Activated naive CD4-positive, alpha-beta T cell treated with anti-CD3 and anti-CD28 coated beads for 36 hours (primary cell): ENCODE measurements at regions not wholly inside any gene's neighbourhood (a gene's known extent, or its start where the extent isn't known, plus 50 kb on each side); places are given as distances from the start of the nearest gene placed in this dataset.
"Not testable (repeated sequence)": the region's sequence is repeated elsewhere in the genome, so short reads cannot be mapped to it uniquely, and the experiment has no call there.

Experiments used
- CTCF ChIA-PET: fragments of 350-600 bp; sonication (Branson Sonifier 250); formaldehyde crosslinking; loops from one replicate; lab custom pipeline; 2021; ENCODE audit warnings: antibody characterized with exemption; lab: Charles Lee
- DNase-seq: peaks from one replicate; pipeline ENCODE4 v3.0.0-alpha.2; 2020
- H3K27ac Mint-ChIP-seq: one replicate; pipeline ENCODE4 v1.8.0; 2021; ENCODE audit warnings: mild to moderate bottlenecking, mixed read lengths
- H3K27me3 Mint-ChIP-seq: one replicate; pipeline ENCODE4 v1.8.0; 2021; ENCODE audit warnings: low read depth, mixed read lengths
- H3K36me3 Mint-ChIP-seq: one replicate; pipeline ENCODE4 v1.8.0; 2021; ENCODE audit warnings: low read depth, mixed read lengths
- H3K4me1 Mint-ChIP-seq: one replicate; pipeline ENCODE4 v1.8.0; 2021; ENCODE audit warnings: low read depth, mixed read lengths
- H3K4me3 Mint-ChIP-seq: one replicate; pipeline ENCODE4 v1.8.0; 2021; ENCODE audit warnings: mild to moderate bottlenecking, moderate library complexity, mixed read lengths
- H3K9me3 Mint-ChIP-seq: one replicate; pipeline ENCODE4 v1.8.0; 2021; ENCODE audit warnings: mixed read lengths
- intact Hi-C: fragments of 100-400 bp; cut with micrococcal nuclease; formaldehyde crosslinking; loops from one replicate; pipeline ENCODE4 v1.15.1; 2023

GRCh38 chr6:122151763-122152162, 247.7 kb upstream of the HSF2 start:
- Mint-ChIP-seq H3K27me3 (no peaks in the 10 kb centered on the region), H3K36me3 (no peaks in the 10 kb centered on the region), H3K4me1 (no peaks in the 10 kb centered on the region), H3K9me3 (no peaks in the 10 kb centered on the region), H3K27ac (no peak overlapping the region), H3K4me3 (no peak overlapping the region)
- DNase-seq = no peak
- intact Hi-C loops = no loop called here
- CTCF ChIA-PET = no interaction called here

- H3K27ac Mint-ChIP-seq = no peak overlapping the region
- no peaks in the 10 kb centered on the region for H3K36me3 Mint-ChIP-seq
- H3K27me3 Mint-ChIP-seq = no peaks in the 10 kb centered on the region
- intact Hi-C loops = no loop called here
- CTCF ChIA-PET = no interaction called here
- DNase-seq = no peak
- H3K4me3 Mint-ChIP-seq = no peak overlapping the region
- H3K9me3 Mint-ChIP-seq = no peaks in the 10 kb centered on the region
- H3K4me1 Mint-ChIP-seq = no peaks in the 10 kb centered on the region
Observed at GRCh38 chr6:122153557-122153956, 245.9 kb upstream of the HSF2 start.

GRCh38 chr6:122154155-122154554, 245.3 kb upstream of the HSF2 start:
- Mint-ChIP-seq H3K36me3 (no peaks in the 10 kb centered on the region), H3K4me1 (no peaks in the 10 kb centered on the region), H3K4me3 (no peak overlapping the region), H3K9me3 (no peaks in the 10 kb centered on the region), H3K27me3 (no peaks in the 10 kb centered on the region), H3K27ac (no peak overlapping the region)
- intact Hi-C loops = no loop called here
- DNase-seq = no peak
- CTCF ChIA-PET = no interaction called here

- Mint-ChIP-seq H3K9me3 (no peaks in the 10 kb centered on the region), H3K36me3 (no peaks in the 10 kb centered on the region), H3K4me3 (no peak overlapping the region), H3K27ac (no peak overlapping the region), H3K27me3 (no peaks in the 10 kb centered on the region), H3K4me1 (no peaks in the 10 kb centered on the region)
- CTCF ChIA-PET = no interaction called here
- DNase-seq = no peak
- intact Hi-C loops = no loop called here
Observed at GRCh38 chr6:122154912-122155575, 244.4 kb upstream of the HSF2 start.

GRCh38 chr6:122161136-122161535, 238.3 kb upstream of the HSF2 start:
- no peak overlapping the region for H3K4me3 Mint-ChIP-seq
- intact Hi-C loops = no loop called here
- CTCF ChIA-PET = no interaction called here

GRCh38 chr6:122165014-122165413, 234.4 kb upstream of the HSF2 start:
- CTCF ChIA-PET = no interaction called here
- Mint-ChIP-seq H3K4me3 (no peak overlapping the region), H3K4me1 (no peaks in the 10 kb centered on the region), H3K9me3 (no peaks in the 10 kb centered on the region), H3K36me3 (no peaks in the 10 kb centered on the region), H3K27me3 (no peaks in the 10 kb centered on the region), H3K27ac (no peak overlapping the region)
- intact Hi-C loops = no loop called here
- DNase-seq = no peak

More at GRCh38 chr6:122161136-122161535, 238.3 kb upstream of the HSF2 start:
- Mint-ChIP-seq H3K27ac (no peak overlapping the region), H3K36me3 (no peaks in the 10 kb centered on the region), H3K4me1 (no peaks in the 10 kb centered on the region), H3K27me3 (no peaks in the 10 kb centered on the region), H3K9me3 (no peaks in the 10 kb centered on the region)
- DNase-seq = no peak

GRCh38 chr6:122170274-122170673, 229.2 kb upstream of the HSF2 start:
- no peaks in the 10 kb centered on the region for H3K4me1 Mint-ChIP-seq
- H3K36me3 Mint-ChIP-seq = no peaks in the 10 kb centered on the region
- CTCF ChIA-PET = no interaction called here
- intact Hi-C loops = no loop called here
- no peaks in the 10 kb centered on the region for H3K9me3 Mint-ChIP-seq
- DNase-seq = no peak
- H3K4me3 Mint-ChIP-seq = no peak overlapping the region
- H3K27me3 Mint-ChIP-seq = no peaks in the 10 kb centered on the region
- no peak overlapping the region for H3K27ac Mint-ChIP-seq

GRCh38 chr6:122178988-122179387, 220.5 kb upstream of the HSF2 start:
- Mint-ChIP-seq H3K36me3 (no peaks in the 10 kb centered on the region), H3K9me3 (no peaks in the 10 kb centered on the region), H3K27ac (no peak overlapping the region), H3K27me3 (peaks cover 2% of the 10 kb centered on the region), H3K4me3 (no peak overlapping the region), H3K4me1 (no peaks in the 10 kb centered on the region)
- CTCF ChIA-PET = no interaction called here
- no peak for DNase-seq
- intact Hi-C loops = no loop called here

GRCh38 chr6:122180132-122180531, 219.3 kb upstream of the HSF2 start:
- Mint-ChIP-seq H3K36me3 (no peaks in the 10 kb centered on the region), H3K9me3 (no peaks in the 10 kb centered on the region), H3K27ac (no peak overlapping the region), H3K4me3 (no peak overlapping the region), H3K27me3 (peaks cover 4% of the 10 kb centered on the region), H3K4me1 (no peaks in the 10 kb centered on the region)
- CTCF ChIA-PET = interaction anchor here (0.8 kb wide), 1 partner anchor 298 kb away, joined by 4 read pairs; no protein-coding TSS in a partner anchor
- DNase-seq = no peak
- intact Hi-C loops = no loop called here

GRCh38 chr6:122182061-122182460, 217.4 kb upstream of the HSF2 start:
- Mint-ChIP-seq H3K9me3 (no peaks in the 10 kb centered on the region), H3K4me3 (no peak overlapping the region), H3K4me1 (no peaks in the 10 kb centered on the region), H3K27ac (no peak overlapping the region), H3K27me3 (peaks cover 4% of the 10 kb centered on the region), H3K36me3 (no peaks in the 10 kb centered on the region)
- intact Hi-C loops = no loop called here
- DNase-seq = no peak
- CTCF ChIA-PET = no interaction called here

GRCh38 chr6:122184401-122184827, 215.0 kb upstream of the HSF2 start:
- Mint-ChIP-seq H3K36me3 (no peaks in the 10 kb centered on the region), H3K9me3 (no peaks in the 10 kb centered on the region), H3K27ac (no peak overlapping the region), H3K27me3 (peaks cover 5% of the 10 kb centered on the region), H3K4me1 (no peaks in the 10 kb centered on the region), H3K4me3 (no peak overlapping the region)
- DNase-seq = no peak
- CTCF ChIA-PET = interaction anchor here (0.6 kb wide), 1 partner anchor 69 kb away, joined by 4 read pairs; no protein-coding TSS in a partner anchor
- intact Hi-C loops = loop anchor here (1.0 kb wide), 1 partner anchor 754 kb away; no protein-coding TSS in a partner anchor

GRCh38 chr6:122185458-122185857, 214.0 kb upstream of the HSF2 start:
- DNase-seq, H3K36me3 Mint-ChIP-seq, H3K9me3 Mint-ChIP-seq, intact Hi-C loops, H3K27me3 Mint-ChIP-seq, H3K27ac Mint-ChIP-seq, H3K4me3 Mint-ChIP-seq, H3K4me1 Mint-ChIP-seq: not testable (repeated sequence)
- CTCF ChIA-PET = interaction anchor here (0.6 kb wide), 1 partner anchor 122 kb away, joined by 3 read pairs; no protein-coding TSS in a partner anchor

GRCh38 chr6:122187186-122187585, 212.3 kb upstream of the HSF2 start:
- no peak for DNase-seq
- Mint-ChIP-seq H3K4me1 (no peaks in the 10 kb centered on the region), H3K4me3 (no peak overlapping the region), H3K9me3 (no peaks in the 10 kb centered on the region), H3K27me3 (peaks cover 11% of the 10 kb centered on the region), H3K36me3 (no peaks in the 10 kb centered on the region), H3K27ac (no peak overlapping the region)
- intact Hi-C loops = no loop called here
- CTCF ChIA-PET = interaction anchor here (0.6 kb wide), 1 partner anchor 1093 kb away, joined by 4 read pairs; no protein-coding TSS in a partner anchor
